Stomach (tissue), 4 donors: ENCODE measurements at regions not wholly inside any gene's neighbourhood (a gene's known extent, or its start where the extent isn't known, plus 50 kb on each side); places are given as distances from the start of the nearest gene placed in this dataset.

Experiments
- CTCF ChIP-seq, 7 experiments: fragments of 450-650 bp in 4 of 7; fragments of 200-600 bp in 3 of 7; sonication (generic) in 3 of 7; IDR thresholded peaks; one replicate each; pipeline ENCODE4 v1.5.1; 2016 to 2019; ENCODE audit warnings: antibody characterized with exemption in 7 of 7, control low read depth in 2 of 7, mild to moderate bottlenecking in 1 of 7
- POLR2A ChIP-seq, 4 donors: fragments of 450-650 bp; IDR thresholded peaks; one replicate each; pipeline ENCODE4 v1.6.1; 2016; ENCODE audit warnings: antibody characterized with exemption in 4 of 4, control low read depth in 2 of 4, mild to moderate bottlenecking in 1 of 4, moderate library complexity in 1 of 4
- POLR2AphosphoS5 ChIP-seq, 3 donors: sonication (generic); formaldehyde crosslinking; IDR thresholded peaks; one replicate each; pipeline ENCODE4 v1.6.1; 2016; ENCODE audit warnings: antibody characterized with exemption in 3 of 3

GRCh38 chr6:5840734-5841390 is 165.9 kb downstream of the NRN1 start:
- no peak for TF ChIP-seq CTCF (IDR thresholded peaks at IDR 0.05)
- no peak for TF ChIP-seq POLR2A (IDR thresholded peaks at IDR 0.05)
- TF ChIP-seq POLR2AphosphoS5 (IDR thresholded peaks at IDR 0.05) = no peak
